Astrocyte (in vitro differentiated cells and primary cell): ENCODE measurements at regions not wholly inside any gene's neighbourhood (a gene's known extent, or its start where the extent isn't known, plus 50 kb on each side); places are given as distances from the start of the nearest gene placed in this dataset.

ENCODE experiments used
- DNase-seq: peaks from one replicate; pipeline ENCODE4 v3.0.0-alpha.2; 2010; ENCODE audit warnings: low read depth
- FAIRE-seq: peaks from 2 replicates; lab custom pipeline; 2011; peaks lifted over from hg19 to GRCh38; lab: Jason Lieb, UNC
- H2AFZ ChIP-seq: 2 replicates; pipeline ENCODE4 v1.6.0; 2012; ENCODE audit warnings: low read depth, low read length, inconsistent platforms
- H3K27ac ChIP-seq: 2 replicates; pipeline ENCODE4 v1.5.1; 2011; ENCODE audit warnings: low read depth, low read length, inconsistent platforms
- H3K27me3 ChIP-seq: 2 replicates; pipeline ENCODE4 v1.6.0; 2011; ENCODE audit warnings: low read length, inconsistent platforms; ENCODE audit not compliant: insufficient read depth
- H3K36me3 ChIP-seq: 2 replicates; pipeline ENCODE4 v1.5.1; 2011; ENCODE audit warnings: low read length, inconsistent platforms; ENCODE audit not compliant: insufficient read depth
- H3K4me1 ChIP-seq: 2 replicates; pipeline ENCODE4 v1.5.1; 2011; ENCODE audit warnings: low read length, inconsistent platforms; ENCODE audit not compliant: insufficient read depth
- H3K4me2 ChIP-seq: 2 replicates; pipeline ENCODE4 v1.6.0; 2012; ENCODE audit warnings: low read length, inconsistent platforms
- H3K4me3 ChIP-seq: 2 replicates; pipeline ENCODE4 v1.5.1; 2011; ENCODE audit warnings: low read depth, mild to moderate bottlenecking, low read length, inconsistent platforms; ENCODE audit not compliant: insufficient read depth
- H3K79me2 ChIP-seq: 2 replicates; pipeline ENCODE4 v1.6.0; 2012; ENCODE audit warnings: mild to moderate bottlenecking, low read length, inconsistent platforms; ENCODE audit not compliant: insufficient read depth
- H3K9ac ChIP-seq: 2 replicates; pipeline ENCODE4 v1.6.0; 2012; ENCODE audit warnings: mild to moderate bottlenecking, low read length, inconsistent platforms
- H3K9me3 ChIP-seq: 2 replicates; pipeline ENCODE4 v1.5.1; 2012; ENCODE audit warnings: low read depth, mild to moderate bottlenecking, low read length, inconsistent platforms; ENCODE audit not compliant: insufficient read depth
- H4K20me1 ChIP-seq: 2 replicates; pipeline ENCODE4 v1.6.0; 2012; ENCODE audit warnings: low read length, inconsistent platforms; ENCODE audit not compliant: insufficient read depth
- H3K27ac Mint-ChIP-seq: one replicate; pipeline ENCODE4 v1.8.0; 2021; ENCODE audit warnings: mild to moderate bottlenecking, mixed read lengths; ENCODE audit not compliant: unreplicated experiment
- H3K27me3 Mint-ChIP-seq: one replicate; pipeline ENCODE4 v1.8.0; 2021; ENCODE audit warnings: low read depth, mixed read lengths; ENCODE audit not compliant: unreplicated experiment
- H3K36me3 Mint-ChIP-seq: one replicate; pipeline ENCODE4 v1.8.0; 2021; ENCODE audit warnings: low read depth, mixed read lengths; ENCODE audit not compliant: unreplicated experiment
- H3K4me1 Mint-ChIP-seq: one replicate; pipeline ENCODE4 v1.8.0; 2021; ENCODE audit warnings: low read depth, mixed read lengths; ENCODE audit not compliant: unreplicated experiment
- H3K4me3 Mint-ChIP-seq: one replicate; pipeline ENCODE4 v1.8.0; 2021; ENCODE audit warnings: mild to moderate bottlenecking, moderate library complexity, mixed read lengths; ENCODE audit not compliant: unreplicated experiment
- H3K9me3 Mint-ChIP-seq: one replicate; pipeline ENCODE4 v1.8.0; 2021; ENCODE audit warnings: mild to moderate bottlenecking, mixed read lengths; ENCODE audit not compliant: unreplicated experiment
- EZH2 ChIP-seq: IDR thresholded peaks from 2 replicates; pipeline ENCODE4 v1.6.1; 2012; ENCODE audit warnings: mild to moderate bottlenecking, low read length, inconsistent platforms; ENCODE audit not compliant: insufficient read depth
- TF ChIP-seq, protein P1 (sequence below): IDR thresholded peaks from 2 replicates; pipeline ENCODE4 v1.5.1; 2011; ENCODE audit warnings: low read depth, mild to moderate bottlenecking, inconsistent platforms, low read length, moderate library complexity; ENCODE audit not compliant: insufficient read depth

DNA sequence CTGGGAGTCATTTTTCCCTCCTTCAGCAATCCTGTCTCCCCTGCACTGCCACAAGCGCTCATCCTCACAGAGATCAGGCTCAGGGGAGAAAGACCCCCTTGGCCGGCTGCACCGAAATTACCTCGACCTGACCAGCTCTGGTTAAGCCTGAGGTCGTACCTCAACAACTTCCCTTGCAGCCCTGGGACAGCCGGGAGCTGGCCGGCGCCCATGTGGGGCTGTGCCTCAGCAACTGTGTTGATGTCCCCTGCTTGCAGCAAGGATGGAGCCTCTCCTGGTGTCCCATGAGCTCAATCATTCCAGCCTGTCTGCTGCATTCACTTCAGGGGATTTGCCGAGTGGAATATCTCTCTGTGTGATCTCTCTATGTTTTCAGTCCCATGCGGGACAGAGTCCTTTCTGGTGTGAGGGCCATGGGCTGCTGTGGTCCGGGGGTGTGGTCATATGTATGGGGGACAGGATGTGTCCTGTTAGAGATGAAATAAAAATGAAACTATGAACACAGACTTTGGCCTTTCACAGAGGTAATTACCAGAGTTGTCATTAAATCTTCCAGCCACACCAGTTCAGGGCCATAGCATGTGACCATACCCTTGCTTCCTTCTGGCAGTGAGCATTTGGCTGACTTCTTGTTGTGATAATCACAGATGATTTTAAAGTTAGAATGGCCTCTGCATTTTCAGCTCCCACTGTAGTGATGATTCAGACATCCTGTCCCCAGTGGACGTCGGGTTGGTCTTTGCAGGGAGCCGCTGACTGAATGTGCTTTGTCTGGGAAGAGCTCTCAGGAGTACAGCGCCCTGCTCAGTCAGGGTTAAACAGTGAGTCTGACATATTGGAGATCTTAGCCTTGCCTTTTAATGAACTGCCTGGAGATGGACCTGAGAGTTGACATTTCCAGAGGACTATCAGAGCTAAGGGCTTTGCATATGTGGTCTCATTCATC is 405.9 kb downstream of the AACS start:
- Histone ChIP-seq H3K79me2 (no peaks in the 10 kb centered on the region), H3K27me3 (no peaks in the 10 kb centered on the region), H3K9me3 (no peaks in the 10 kb centered on the region), H3K4me2 (peak overlapping the region; percentile 50), H3K27ac (peak overlapping the region; percentile 34), H2AFZ (peak overlapping the region; percentile 10), H3K4me3 (no peak overlapping the region), H3K36me3 (no peaks in the 10 kb centered on the region), H4K20me1 (no peaks in the 10 kb centered on the region), H3K9ac (no peak overlapping the region), H3K4me1 (peaks cover 6% of the 10 kb centered on the region)
- peaks cover 3% of the 10 kb centered on the region for H3K27me3 Mint-ChIP-seq
- FAIRE-seq: no peak
- peaks cover 24% of the 10 kb centered on the region for H3K4me1 Mint-ChIP-seq
- no peak overlapping the region for H3K4me3 Mint-ChIP-seq
- H3K27ac Mint-ChIP-seq: no peak overlapping the region
- no peaks in the 10 kb centered on the region for H3K9me3 Mint-ChIP-seq
- no peak for TF ChIP-seq EZH2
- TF ChIP-seq, protein P1, sequence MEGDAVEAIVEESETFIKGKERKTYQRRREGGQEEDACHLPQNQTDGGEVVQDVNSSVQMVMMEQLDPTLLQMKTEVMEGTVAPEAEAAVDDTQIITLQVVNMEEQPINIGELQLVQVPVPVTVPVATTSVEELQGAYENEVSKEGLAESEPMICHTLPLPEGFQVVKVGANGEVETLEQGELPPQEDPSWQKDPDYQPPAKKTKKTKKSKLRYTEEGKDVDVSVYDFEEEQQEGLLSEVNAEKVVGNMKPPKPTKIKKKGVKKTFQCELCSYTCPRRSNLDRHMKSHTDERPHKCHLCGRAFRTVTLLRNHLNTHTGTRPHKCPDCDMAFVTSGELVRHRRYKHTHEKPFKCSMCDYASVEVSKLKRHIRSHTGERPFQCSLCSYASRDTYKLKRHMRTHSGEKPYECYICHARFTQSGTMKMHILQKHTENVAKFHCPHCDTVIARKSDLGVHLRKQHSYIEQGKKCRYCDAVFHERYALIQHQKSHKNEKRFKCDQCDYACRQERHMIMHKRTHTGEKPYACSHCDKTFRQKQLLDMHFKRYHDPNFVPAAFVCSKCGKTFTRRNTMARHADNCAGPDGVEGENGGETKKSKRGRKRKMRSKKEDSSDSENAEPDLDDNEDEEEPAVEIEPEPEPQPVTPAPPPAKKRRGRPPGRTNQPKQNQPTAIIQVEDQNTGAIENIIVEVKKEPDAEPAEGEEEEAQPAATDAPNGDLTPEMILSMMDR: no peak
- peak; percentile 7 for DNase-seq
- no peaks in the 10 kb centered on the region for H3K36me3 Mint-ChIP-seq

DNA sequence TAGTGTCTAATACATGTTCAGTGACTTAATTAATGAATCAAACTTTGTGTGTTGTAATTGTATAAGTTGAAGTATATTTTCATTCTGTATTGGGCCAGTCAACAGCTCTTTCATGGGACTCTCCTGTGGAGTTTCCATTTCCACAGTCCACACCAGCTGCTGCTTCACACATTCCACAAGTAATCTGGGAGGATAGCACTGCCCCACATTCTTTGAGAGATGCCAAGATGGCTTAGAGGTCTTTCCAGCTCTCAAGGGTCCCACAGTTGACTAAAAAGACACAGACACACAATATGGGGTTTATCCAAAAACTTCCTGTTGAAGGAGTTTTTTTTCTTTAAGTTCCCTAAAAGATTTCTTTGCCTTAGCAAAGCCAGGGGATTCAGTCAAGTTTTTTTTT is 408.3 kb downstream of the AACS start:
- H4K20me1 ChIP-seq: no peaks in the 10 kb centered on the region

More for the DNA sequence above, 408.3 kb downstream of the AACS start:
- FAIRE-seq: no peak
- Mint-ChIP-seq H3K9me3 (no peaks in the 10 kb centered on the region), H3K27ac (no peak overlapping the region), H3K36me3 (no peaks in the 10 kb centered on the region), H3K4me1 (peaks cover 9% of the 10 kb centered on the region), H3K4me3 (no peak overlapping the region), H3K27me3 (peaks cover 3% of the 10 kb centered on the region)
- no peak overlapping the region for H2AFZ ChIP-seq
- no peak for DNase-seq
- H3K79me2 ChIP-seq: no peaks in the 10 kb centered on the region
- H3K27me3 ChIP-seq: no peaks in the 10 kb centered on the region
- H3K9me3 ChIP-seq: no peaks in the 10 kb centered on the region
- H3K4me2 ChIP-seq: no peak overlapping the region
- TF ChIP-seq, protein P1: no peak
- TF ChIP-seq EZH2: no peak
- H3K4me1 ChIP-seq: no peaks in the 10 kb centered on the region
- H3K27ac ChIP-seq: no peak overlapping the region
- H3K9ac ChIP-seq: no peak overlapping the region
- H3K36me3 ChIP-seq: no peaks in the 10 kb centered on the region
- H3K4me3 ChIP-seq: no peak overlapping the region
